Smooth muscle cell (in vitro differentiated cells): ENCODE measurements at regions not wholly inside any gene's neighbourhood (a gene's known extent, or its start where the extent isn't known, plus 50 kb on each side); places are given as distances from the start of the nearest gene placed in this dataset.

Source experiments
- DNase-seq: peaks from one replicate; lab custom pipeline; 2025; ENCODE audit not compliant: unreplicated experiment; lab: John Stamatoyannopoulos, UW
- H2AFZ ChIP-seq: fragments of 200-600 bp; sonication (generic); 2 replicates; pipeline ENCODE4 v1.6.0; 2016; ENCODE audit warnings: antibody characterized with exemption, low read depth, mild to moderate bottlenecking
- H3F3A ChIP-seq: fragments of 200-600 bp; sonication (generic); 2 replicates; pipeline ENCODE4 v1.6.0; 2017; ENCODE audit warnings: antibody characterized with exemption, low read depth
- H3K27ac ChIP-seq: fragments of 200-600 bp; sonication (generic); 2 replicates; pipeline ENCODE4 v1.5.1; 2016; ENCODE audit warnings: low read depth, mild to moderate bottlenecking
- H3K27me3 ChIP-seq: fragments of 200-600 bp; sonication (generic); 2 replicates; pipeline ENCODE4 v1.6.1; 2016; ENCODE audit warnings: low read depth, mild to moderate bottlenecking
- H3K36me3 ChIP-seq: fragments of 200-600 bp; sonication (generic); 2 replicates; pipeline ENCODE4 v1.5.1; 2016; ENCODE audit warnings: low read depth
- H3K4me1 ChIP-seq: fragments of 200-600 bp; sonication (generic); 2 replicates; pipeline ENCODE4 v1.5.1; 2016; ENCODE audit warnings: low read depth
- H3K4me2 ChIP-seq: fragments of 200-600 bp; sonication (generic); 2 replicates; pipeline ENCODE4 v1.6.0; 2016; ENCODE audit warnings: mild to moderate bottlenecking
- H3K4me3 ChIP-seq: fragments of 200-600 bp; sonication (generic); 2 replicates; pipeline ENCODE4 v1.5.1; 2016; ENCODE audit warnings: mild to moderate bottlenecking
- H3K79me2 ChIP-seq: fragments of 200-600 bp; sonication (generic); 2 replicates; pipeline ENCODE4 v1.6.0; 2016; ENCODE audit warnings: low read depth, mild to moderate bottlenecking
- H3K9ac ChIP-seq: fragments of 200-600 bp; sonication (generic); 2 replicates; pipeline ENCODE4 v1.6.0; 2016; ENCODE audit warnings: low read depth
- H3K9me3 ChIP-seq: fragments of 200-600 bp; sonication (generic); replicated peaks from 2 replicates; pipeline ENCODE4 v1.5.1; 2016; ENCODE audit warnings: low read depth
- H4K20me1 ChIP-seq: fragments of 200-600 bp; sonication (generic); 2 replicates; pipeline ENCODE4 v1.6.0; 2016; ENCODE audit warnings: low read depth
- CTCF ChIP-seq: fragments of 200-600 bp; sonication (generic); IDR thresholded peaks from 2 replicates; pipeline ENCODE4 v1.5.1; 2017; ENCODE audit warnings: borderline replicate concordance, mild to moderate bottlenecking, antibody characterized with exemption; ENCODE audit not compliant: insufficient read depth, poor library complexity, severe bottlenecking
- WGBS: methylation state at CpG from one replicate; pipeline ENCODE4 v1.1.7; 2016; ENCODE audit warnings: low lambda C conversion rate; 5-methylcytosine and 5-hydroxymethylcytosine counted together

GRCh38 chr11:81342966-81343365 is 1390.7 kb downstream of the FAM181B start:
- H3F3A ChIP-seq, result no peaks in the 10 kb centered on the region
- H3K4me2 ChIP-seq, result no peak overlapping the region

GRCh38 chr11:81340225-81340624 is 1393.4 kb downstream of the FAM181B start:
- Histone ChIP-seq H3K4me3 (no peak overlapping the region), H2AFZ (no peak overlapping the region), H3K4me1 (peaks cover 6% of the 10 kb centered on the region), H4K20me1 (no peaks in the 10 kb centered on the region), H3K79me2 (no peaks in the 10 kb centered on the region), H3F3A (no peaks in the 10 kb centered on the region), H3K27ac (no peak overlapping the region), H3K36me3 (no peaks in the 10 kb centered on the region), H3K9ac (no peak overlapping the region), H3K27me3 (no peaks in the 10 kb centered on the region), H3K9me3 (no peaks in the 10 kb centered on the region), H3K4me2 (no peak overlapping the region)
- 86% methylated on average over 1 of the region's 1 CpG for WGBS
- DNase-seq, result no peak
- no peak for TF ChIP-seq CTCF

More at GRCh38 chr11:81342966-81343365, 1390.7 kb downstream of the FAM181B start:
- H3K79me2 ChIP-seq, result no peaks in the 10 kb centered on the region
- no peak overlapping the region for H3K4me3 ChIP-seq
- DNase-seq, result no peak
- no peaks in the 10 kb centered on the region for H3K9me3 ChIP-seq
- no peak overlapping the region for H2AFZ ChIP-seq
- H4K20me1 ChIP-seq, result no peaks in the 10 kb centered on the region
- no peak overlapping the region for H3K27ac ChIP-seq
- H3K36me3 ChIP-seq, result no peaks in the 10 kb centered on the region
- no peak overlapping the region for H3K9ac ChIP-seq
- H3K4me1 ChIP-seq, result peaks cover 6% of the 10 kb centered on the region
- TF ChIP-seq CTCF, result no peak
- peaks cover 8% of the 10 kb centered on the region for H3K27me3 ChIP-seq

GRCh38 chr11:81339521-81339920 is 1394.1 kb downstream of the FAM181B start:
- no peak overlapping the region for H3K4me2 ChIP-seq
- H3K79me2 ChIP-seq, result no peaks in the 10 kb centered on the region
- no peak for DNase-seq
- H3F3A ChIP-seq, result no peaks in the 10 kb centered on the region
- no peaks in the 10 kb centered on the region for H3K9me3 ChIP-seq
- H2AFZ ChIP-seq, result no peak overlapping the region
- no peaks in the 10 kb centered on the region for H3K36me3 ChIP-seq
- H3K4me3 ChIP-seq, result no peak overlapping the region
- H3K9ac ChIP-seq, result no peak overlapping the region
- H3K4me1 ChIP-seq, result peaks cover 6% of the 10 kb centered on the region
- H3K27ac ChIP-seq, result no peak overlapping the region
- no peak for TF ChIP-seq CTCF
- whole genome bisulfite sequencing, result 81% methylated on average over 2 of the region's 2 CpGs
- no peaks in the 10 kb centered on the region for H4K20me1 ChIP-seq
- peaks cover 2% of the 10 kb centered on the region for H3K27me3 ChIP-seq

- DNase-seq, result no peak
- H3K4me1 ChIP-seq, result no peaks in the 10 kb centered on the region
- H3K4me3 ChIP-seq, result no peak overlapping the region
- no peak for TF ChIP-seq CTCF
- WGBS, result 88% methylated on average over 3 of the region's 3 CpGs
- H3K27ac ChIP-seq, result no peak overlapping the region
- H3K9me3 ChIP-seq, result no peaks in the 10 kb centered on the region
- no peaks in the 10 kb centered on the region for H4K20me1 ChIP-seq
- no peak overlapping the region for H3K9ac ChIP-seq
- H3K36me3 ChIP-seq, result no peaks in the 10 kb centered on the region
- H3K27me3 ChIP-seq, result peaks cover 4% of the 10 kb centered on the region
- no peaks in the 10 kb centered on the region for H3K79me2 ChIP-seq
- no peak overlapping the region for H2AFZ ChIP-seq
- no peaks in the 10 kb centered on the region for H3F3A ChIP-seq
- H3K4me2 ChIP-seq, result no peak overlapping the region
Measured at GRCh38 chr11:81337756-81338155, 1395.9 kb downstream of the FAM181B start.
